ENCODE measurements at regions not wholly inside any gene's neighbourhood (a gene's known extent, or its start where the extent isn't known, plus 50 kb on each side); places are given as distances from the start of the nearest gene placed in this dataset.

DNA sequence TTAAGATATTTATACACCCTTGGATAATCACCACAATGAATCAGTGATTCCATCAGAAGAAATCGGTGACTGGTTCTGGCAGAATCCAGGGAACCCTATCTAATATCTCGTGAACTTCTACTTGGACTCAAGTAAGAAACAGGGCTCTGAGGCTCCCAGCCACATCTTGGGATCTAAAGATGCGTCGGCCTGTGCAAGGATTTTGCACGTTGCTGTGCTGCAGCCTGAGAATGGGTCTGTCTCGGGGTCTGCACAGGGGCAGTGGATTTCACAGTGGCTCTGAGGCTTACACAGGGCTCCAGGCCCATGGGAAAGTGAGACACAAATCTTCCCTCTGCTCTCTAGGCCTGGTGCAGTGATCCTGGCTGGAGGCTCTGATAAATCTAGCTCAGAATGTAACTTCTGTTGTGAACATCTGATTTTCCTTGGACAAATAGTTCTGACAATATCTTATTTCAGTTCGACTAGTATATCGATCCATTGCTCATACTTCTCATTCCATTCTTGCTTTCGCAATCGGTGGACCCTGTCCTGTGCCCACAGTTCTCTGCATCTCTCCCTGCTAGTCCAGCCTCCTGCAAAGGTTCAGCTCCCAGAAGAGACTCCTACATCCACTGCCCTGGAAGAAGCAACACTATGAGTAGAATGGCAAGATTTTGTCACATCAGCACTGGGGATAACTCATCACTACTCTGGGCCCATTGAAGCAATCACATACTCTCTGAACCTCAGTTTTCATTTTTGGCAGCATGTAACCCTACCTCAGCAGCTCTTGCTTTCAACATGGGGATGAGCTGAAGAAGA, 105.5 kb upstream of the TOP3B start:
- Histone ChIP-seq H3K27me3 (ENCODE audit: insufficient read depth, low read length) (peaks cover 100% of the 10 kb centered on the region), H3K36me3 (ENCODE audit: insufficient read depth, low read depth, low read length) (no peaks in the 10 kb centered on the region), H3K4me1 (ENCODE audit: insufficient read depth, low read length) (no peaks in the 10 kb centered on the region), H3K4me3 (ENCODE audit: low read length) (no peak overlapping the region), H3K9me3 (ENCODE audit: insufficient read depth, low read depth, low read length) (no peaks in the 10 kb centered on the region), H3K27ac (ENCODE audit: low read length) (no peak overlapping the region), H3K9ac (ENCODE audit: low read depth, low read length) (no peak overlapping the region)

DNA sequence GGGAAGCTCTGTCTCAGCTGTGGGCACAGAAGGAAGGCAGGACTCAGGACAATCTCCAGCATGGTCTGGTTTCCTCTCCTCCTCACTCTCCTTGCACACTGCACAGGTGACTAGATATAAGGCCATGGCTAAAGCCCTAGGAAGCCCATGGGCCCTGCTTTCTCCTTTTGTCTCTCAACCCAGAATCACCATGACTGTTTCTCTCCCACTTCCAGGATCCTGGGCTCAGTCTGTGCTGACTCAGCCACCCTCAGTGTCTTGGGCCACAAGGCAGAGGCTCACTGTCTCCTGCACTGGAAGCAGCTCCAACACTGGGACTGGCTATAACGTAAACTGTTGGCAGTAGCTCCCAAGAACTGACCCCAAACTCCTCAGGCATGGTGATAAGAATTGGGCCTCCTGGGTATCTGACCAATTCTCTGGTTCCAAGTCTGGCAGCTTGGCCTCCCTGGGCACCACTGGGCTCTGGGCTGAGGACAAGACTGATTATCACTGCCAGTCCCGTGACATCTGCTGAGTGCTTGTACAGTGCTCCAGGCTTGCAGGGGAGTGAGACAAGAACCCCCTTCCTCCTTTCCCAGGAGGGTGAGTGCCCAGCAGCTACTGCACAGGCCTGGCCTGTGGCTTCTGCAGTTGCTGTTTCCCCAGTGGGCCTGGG, 104.0 kb upstream of the TOP3B start:
- H3K4me3 ChIP-seq (ENCODE audit: low read length) = no peak overlapping the region
- H3K27me3 ChIP-seq (ENCODE audit: insufficient read depth, low read length) = peaks cover 100% of the 10 kb centered on the region
- no peaks in the 10 kb centered on the region for H3K36me3 ChIP-seq (ENCODE audit: insufficient read depth, low read depth, low read length)
- no peaks in the 10 kb centered on the region for H3K9me3 ChIP-seq (ENCODE audit: insufficient read depth, low read depth, low read length)
- H3K4me1 ChIP-seq (ENCODE audit: insufficient read depth, low read length) = no peaks in the 10 kb centered on the region
- H3K27ac ChIP-seq (ENCODE audit: low read length) = no peak overlapping the region
- H3K9ac ChIP-seq (ENCODE audit: low read depth, low read length) = no peak overlapping the region

- no peaks in the 10 kb centered on the region for H3K36me3 ChIP-seq (ENCODE audit: insufficient read depth, low read depth, low read length)
- H3K9ac ChIP-seq (ENCODE audit: low read depth, low read length) = no peak overlapping the region
- no peaks in the 10 kb centered on the region for H3K4me1 ChIP-seq (ENCODE audit: insufficient read depth, low read length)
- no peak overlapping the region for H3K4me3 ChIP-seq (ENCODE audit: low read length)
- no peak overlapping the region for H3K27ac ChIP-seq (ENCODE audit: low read length)
- H3K9me3 ChIP-seq (ENCODE audit: insufficient read depth, low read depth, low read length) = no peaks in the 10 kb centered on the region
- peaks cover 100% of the 10 kb centered on the region for H3K27me3 ChIP-seq (ENCODE audit: insufficient read depth, low read length)
These were observed 103.3 kb upstream of the TOP3B start for GRCh38 chr22:22085702-22086500.

- Histone ChIP-seq H3K36me3 (ENCODE audit: insufficient read depth, low read depth, low read length) (no peaks in the 10 kb centered on the region), H3K27me3 (ENCODE audit: insufficient read depth, low read length) (peaks cover 100% of the 10 kb centered on the region)
These were observed 101.6 kb upstream of the TOP3B start for GRCh38 chr22:22084089-22084711.

GRCh38 chr22:22082960-22083359, 100.4 kb upstream of the TOP3B start:
- H3K36me3 ChIP-seq (ENCODE audit: insufficient read depth, low read depth, low read length) = no peaks in the 10 kb centered on the region
- peaks cover 100% of the 10 kb centered on the region for H3K27me3 ChIP-seq (ENCODE audit: insufficient read depth, low read length)
- no peak overlapping the region for H3K9ac ChIP-seq (ENCODE audit: low read depth, low read length)
- no peak overlapping the region for H3K27ac ChIP-seq (ENCODE audit: low read length)
- no peaks in the 10 kb centered on the region for H3K4me1 ChIP-seq (ENCODE audit: insufficient read depth, low read length)
- no peak overlapping the region for H3K4me3 ChIP-seq (ENCODE audit: low read length)
- H3K9me3 ChIP-seq (ENCODE audit: insufficient read depth, low read depth, low read length) = no peaks in the 10 kb centered on the region

More at GRCh38 chr22:22084089-22084711, 101.6 kb upstream of the TOP3B start:
- H3K4me3 ChIP-seq (ENCODE audit: low read length) = no peak overlapping the region
- no peaks in the 10 kb centered on the region for H3K4me1 ChIP-seq (ENCODE audit: insufficient read depth, low read length)
- no peak overlapping the region for H3K9ac ChIP-seq (ENCODE audit: low read depth, low read length)
- no peak overlapping the region for H3K27ac ChIP-seq (ENCODE audit: low read length)
- H3K9me3 ChIP-seq (ENCODE audit: insufficient read depth, low read depth, low read length) = no peaks in the 10 kb centered on the region

- Histone ChIP-seq H3K27me3 (ENCODE audit: insufficient read depth, low read length) (peaks cover 100% of the 10 kb centered on the region), H3K9me3 (ENCODE audit: insufficient read depth, low read depth, low read length) (no peaks in the 10 kb centered on the region), H3K36me3 (ENCODE audit: insufficient read depth, low read depth, low read length) (no peaks in the 10 kb centered on the region)
These were observed 99.7 kb upstream of the TOP3B start for GRCh38 chr22:22082229-22082835.

DNA sequence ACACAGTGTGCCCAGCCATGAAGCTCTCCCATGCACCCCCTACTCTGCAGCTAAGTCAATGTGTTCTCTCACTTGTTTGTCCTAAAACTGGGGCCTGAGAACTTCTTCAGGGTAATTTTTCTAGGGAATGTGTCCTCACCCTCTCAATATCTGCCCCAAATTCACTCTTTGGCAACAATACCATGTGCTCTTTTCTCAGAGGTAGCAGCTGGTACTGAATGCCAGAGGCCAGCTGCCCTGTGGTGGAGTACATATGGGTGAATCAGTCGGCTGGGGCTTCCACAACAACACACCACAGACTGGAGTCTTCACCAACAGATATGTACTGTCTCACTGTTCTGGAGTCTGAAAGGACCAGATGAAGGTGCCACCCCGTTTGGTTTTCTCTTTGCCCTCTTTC, 97.7 kb upstream of the TOP3B start:
- H3K27me3 ChIP-seq (ENCODE audit: insufficient read depth, low read length) = peaks cover 100% of the 10 kb centered on the region
- no peak overlapping the region for H3K4me3 ChIP-seq (ENCODE audit: low read length)
- H3K9me3 ChIP-seq (ENCODE audit: insufficient read depth, low read depth, low read length) = no peaks in the 10 kb centered on the region
- no peaks in the 10 kb centered on the region for H3K36me3 ChIP-seq (ENCODE audit: insufficient read depth, low read depth, low read length)
- no peak overlapping the region for H3K9ac ChIP-seq (ENCODE audit: low read depth, low read length)
- H3K4me1 ChIP-seq (ENCODE audit: insufficient read depth, low read length) = no peaks in the 10 kb centered on the region
- H3K27ac ChIP-seq (ENCODE audit: low read length) = no peak overlapping the region

More at GRCh38 chr22:22082229-22082835, 99.7 kb upstream of the TOP3B start:
- Histone ChIP-seq H3K4me1 (ENCODE audit: insufficient read depth, low read length) (no peaks in the 10 kb centered on the region), H3K27ac (ENCODE audit: low read length) (no peak overlapping the region), H3K4me3 (ENCODE audit: low read length) (no peak overlapping the region), H3K9ac (ENCODE audit: low read depth, low read length) (no peak overlapping the region)

GRCh38 chr22:22079404-22080148, 97.0 kb upstream of the TOP3B start:
- Histone ChIP-seq H3K4me1 (ENCODE audit: insufficient read depth, low read length) (no peaks in the 10 kb centered on the region), H3K36me3 (ENCODE audit: insufficient read depth, low read depth, low read length) (no peaks in the 10 kb centered on the region), H3K9ac (ENCODE audit: low read depth, low read length) (no peak overlapping the region), H3K27me3 (ENCODE audit: insufficient read depth, low read length) (peaks cover 100% of the 10 kb centered on the region), H3K4me3 (ENCODE audit: low read length) (no peak overlapping the region), H3K27ac (ENCODE audit: low read length) (no peak overlapping the region), H3K9me3 (ENCODE audit: insufficient read depth, low read depth, low read length) (no peaks in the 10 kb centered on the region)

GRCh38 chr22:22078329-22078728, 95.7 kb upstream of the TOP3B start:
- H3K27me3 ChIP-seq (ENCODE audit: insufficient read depth, low read length) = peaks cover 100% of the 10 kb centered on the region

DNA sequence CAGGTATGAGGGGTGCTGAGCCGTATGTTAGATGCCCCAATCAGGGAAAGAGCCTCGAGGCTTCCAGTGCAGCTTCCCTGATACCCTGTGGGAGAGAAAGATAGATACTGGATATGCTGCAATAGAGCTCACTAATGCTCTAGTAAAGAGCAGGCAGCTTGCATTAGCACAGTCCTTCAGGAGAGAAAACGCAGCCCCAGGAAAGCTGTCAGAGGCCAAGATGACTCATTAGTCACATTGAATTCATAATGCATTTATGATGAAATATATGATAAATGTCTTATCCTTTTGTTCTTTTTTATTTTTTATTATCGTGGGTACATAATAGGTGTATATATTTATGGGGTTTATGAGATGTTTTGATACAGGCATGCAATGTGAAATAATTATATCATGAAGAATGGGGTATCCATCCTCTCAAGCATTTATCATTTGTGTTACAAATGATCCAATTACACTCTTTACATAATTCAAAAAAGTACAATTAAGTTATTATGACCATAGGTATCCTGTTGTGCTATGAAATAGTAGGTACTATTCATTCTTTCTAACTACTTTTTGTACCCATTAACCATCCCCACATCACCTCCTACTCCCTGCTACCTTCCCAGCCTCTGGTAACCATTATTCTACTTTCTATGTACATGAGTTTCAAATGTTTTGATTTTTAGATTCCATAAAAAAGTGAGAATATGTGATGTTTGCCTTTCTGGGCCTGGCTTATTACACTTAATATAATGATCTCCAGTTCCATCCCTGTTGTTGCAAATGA, 94.5 kb upstream of the TOP3B start:
- Histone ChIP-seq H3K9ac (ENCODE audit: low read depth, low read length) (no peak overlapping the region), H3K4me3 (ENCODE audit: low read length) (no peak overlapping the region), H3K27ac (ENCODE audit: low read length) (no peak overlapping the region), H3K36me3 (ENCODE audit: insufficient read depth, low read depth, low read length) (no peaks in the 10 kb centered on the region), H3K4me1 (ENCODE audit: insufficient read depth, low read length) (no peaks in the 10 kb centered on the region), H3K27me3 (ENCODE audit: insufficient read depth, low read length) (peaks cover 99% of the 10 kb centered on the region), H3K9me3 (ENCODE audit: insufficient read depth, low read depth, low read length) (no peaks in the 10 kb centered on the region)

More at GRCh38 chr22:22078329-22078728, 95.7 kb upstream of the TOP3B start:
- Histone ChIP-seq H3K4me3 (ENCODE audit: low read length) (no peak overlapping the region), H3K9ac (ENCODE audit: low read depth, low read length) (no peak overlapping the region), H3K4me1 (ENCODE audit: insufficient read depth, low read length) (no peaks in the 10 kb centered on the region), H3K9me3 (ENCODE audit: insufficient read depth, low read depth, low read length) (no peaks in the 10 kb centered on the region), H3K36me3 (ENCODE audit: insufficient read depth, low read depth, low read length) (no peaks in the 10 kb centered on the region), H3K27ac (ENCODE audit: low read length) (no peak overlapping the region)
